ENCODE measurements at regions not wholly inside any gene's neighbourhood (a gene's known extent, or its start where the extent isn't known, plus 50 kb on each side); places are given as distances from the start of the nearest gene placed in this dataset.

GRCh38 chr7:155213955-155214740, 83.5 kb upstream of the INSIG1 start:
- no peak for TF ChIP-seq SUZ12 (IDR thresholded peaks at IDR 0.05; ENCODE audit: extremely low read depth, insufficient read depth, insufficient read length)
- TF ChIP-seq YY1 (IDR thresholded peaks at IDR 0.05; ENCODE audit: insufficient read depth, insufficient read length) = no peak
